WTC11 (cell line): ENCODE measurements at regions not wholly inside any gene's neighbourhood (a gene's known extent, or its start where the extent isn't known, plus 50 kb on each side); places are given as distances from the start of the nearest gene placed in this dataset.

Source experiments
- ATF6 ChIP-seq: sonication (generic); formaldehyde crosslinking; IDR thresholded peaks from 2 replicates; pipeline ENCODE4 v1.8.1; 2023; ENCODE audit warnings: mild to moderate bottlenecking, missing genetic modification reagents
- E2F4 ChIP-seq: sonication (generic); formaldehyde crosslinking; IDR thresholded peaks from 2 replicates; pipeline ENCODE4 v1.8.1; 2022; ENCODE audit warnings: low read depth, mild to moderate bottlenecking, moderate library complexity, missing genetic modification reagents, borderline replicate concordance
- E2F5 ChIP-seq: sonication (generic); formaldehyde crosslinking; IDR thresholded peaks from 2 replicates; pipeline ENCODE4 v1.8.1; 2022; ENCODE audit warnings: mild to moderate bottlenecking, moderate library complexity, missing genetic modification reagents
- IRF2 ChIP-seq: sonication (generic); formaldehyde crosslinking; IDR thresholded peaks from 2 replicates; pipeline ENCODE4 v1.8.0; 2022; ENCODE audit warnings: low read depth, missing genetic modification reagents, borderline replicate concordance
- MXD4 ChIP-seq: fragments of 250-450 bp; sonication (Bioruptor Pico); IDR thresholded peaks from 2 replicates; pipeline ENCODE4 v1.8.0; 2021; ENCODE audit warnings: mild to moderate bottlenecking, moderate library complexity, borderline replicate concordance
- SOX15 ChIP-seq: fragments of 250-450 bp; sonication (Bioruptor Pico); IDR thresholded peaks from 2 replicates; pipeline ENCODE4 v1.9.0; 2021; ENCODE audit warnings: mild to moderate bottlenecking
- TP53 ChIP-seq: sonication (generic); formaldehyde crosslinking; IDR thresholded peaks from 2 replicates; pipeline ENCODE4 v1.8.1; 2023; ENCODE audit warnings: mild to moderate bottlenecking, missing genetic modification reagents
- USF1 ChIP-seq: sonication (generic); formaldehyde crosslinking; IDR thresholded peaks from 2 replicates; pipeline ENCODE4 v1.8.0; 2022; ENCODE audit warnings: mild to moderate bottlenecking, missing genetic modification reagents
- TF ChIP-seq, protein P1 (sequence below): fragments of 200-600 bp; IDR thresholded peaks from 2 replicates; pipeline ENCODE4 v1.8.0; 2022; ENCODE audit warnings: antibody characterized with exemption
- TF ChIP-seq, protein P2 (sequence below): sonication (generic); formaldehyde crosslinking; IDR thresholded peaks from 2 replicates; pipeline ENCODE4 v1.8.1; 2023; ENCODE audit warnings: mild to moderate bottlenecking, missing genetic modification reagents, moderate library complexity
- TF ChIP-seq, protein P3 (sequence below): sonication (generic); formaldehyde crosslinking; IDR thresholded peaks from 2 replicates; pipeline ENCODE4 v1.8.1; 2023; ENCODE audit warnings: mild to moderate bottlenecking, missing genetic modification reagents, moderate library complexity
- TF ChIP-seq, protein P4 (sequence below): sonication (generic); formaldehyde crosslinking; IDR thresholded peaks from 2 replicates; pipeline ENCODE4 v1.8.0; 2022; ENCODE audit warnings: mild to moderate bottlenecking, missing genetic modification reagents
- TF ChIP-seq, protein P5 (sequence below): fragments of 250-450 bp; sonication (Bioruptor Pico); IDR thresholded peaks from 2 replicates; pipeline ENCODE4 v2.1.2; 2022; ENCODE audit warnings: mild to moderate bottlenecking, moderate library complexity
- TF ChIP-seq, protein P6 (sequence below): sonication (generic); formaldehyde crosslinking; IDR thresholded peaks from 2 replicates; pipeline ENCODE4 v1.8.1; 2023; ENCODE audit warnings: mild to moderate bottlenecking, moderate library complexity, missing genetic modification reagents

GRCh38 chr18:60675801-60676200 is 303.2 kb upstream of the MC4R start:
- TF ChIP-seq SOX15 (CRISPR knock-in tag) (no peak), TP53 (no peak), E2F4 (CRISPR knock-in tag) (no peak), USF1 (CRISPR knock-in tag) (no peak), E2F5 (no peak), IRF2 (CRISPR knock-in tag) (no peak), ATF6 (CRISPR knock-in tag) (no peak), MXD4 (CRISPR knock-in tag) (no peak)
- TF ChIP-seq, protein P1, sequence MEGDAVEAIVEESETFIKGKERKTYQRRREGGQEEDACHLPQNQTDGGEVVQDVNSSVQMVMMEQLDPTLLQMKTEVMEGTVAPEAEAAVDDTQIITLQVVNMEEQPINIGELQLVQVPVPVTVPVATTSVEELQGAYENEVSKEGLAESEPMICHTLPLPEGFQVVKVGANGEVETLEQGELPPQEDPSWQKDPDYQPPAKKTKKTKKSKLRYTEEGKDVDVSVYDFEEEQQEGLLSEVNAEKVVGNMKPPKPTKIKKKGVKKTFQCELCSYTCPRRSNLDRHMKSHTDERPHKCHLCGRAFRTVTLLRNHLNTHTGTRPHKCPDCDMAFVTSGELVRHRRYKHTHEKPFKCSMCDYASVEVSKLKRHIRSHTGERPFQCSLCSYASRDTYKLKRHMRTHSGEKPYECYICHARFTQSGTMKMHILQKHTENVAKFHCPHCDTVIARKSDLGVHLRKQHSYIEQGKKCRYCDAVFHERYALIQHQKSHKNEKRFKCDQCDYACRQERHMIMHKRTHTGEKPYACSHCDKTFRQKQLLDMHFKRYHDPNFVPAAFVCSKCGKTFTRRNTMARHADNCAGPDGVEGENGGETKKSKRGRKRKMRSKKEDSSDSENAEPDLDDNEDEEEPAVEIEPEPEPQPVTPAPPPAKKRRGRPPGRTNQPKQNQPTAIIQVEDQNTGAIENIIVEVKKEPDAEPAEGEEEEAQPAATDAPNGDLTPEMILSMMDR = no peak
- TF ChIP-seq, protein P2, sequence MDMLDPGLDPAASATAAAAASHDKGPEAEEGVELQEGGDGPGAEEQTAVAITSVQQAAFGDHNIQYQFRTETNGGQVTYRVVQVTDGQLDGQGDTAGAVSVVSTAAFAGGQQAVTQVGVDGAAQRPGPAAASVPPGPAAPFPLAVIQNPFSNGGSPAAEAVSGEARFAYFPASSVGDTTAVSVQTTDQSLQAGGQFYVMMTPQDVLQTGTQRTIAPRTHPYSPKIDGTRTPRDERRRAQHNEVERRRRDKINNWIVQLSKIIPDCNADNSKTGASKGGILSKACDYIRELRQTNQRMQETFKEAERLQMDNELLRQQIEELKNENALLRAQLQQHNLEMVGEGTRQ (CRISPR knock-in tag) = no peak
- TF ChIP-seq, protein P3, sequence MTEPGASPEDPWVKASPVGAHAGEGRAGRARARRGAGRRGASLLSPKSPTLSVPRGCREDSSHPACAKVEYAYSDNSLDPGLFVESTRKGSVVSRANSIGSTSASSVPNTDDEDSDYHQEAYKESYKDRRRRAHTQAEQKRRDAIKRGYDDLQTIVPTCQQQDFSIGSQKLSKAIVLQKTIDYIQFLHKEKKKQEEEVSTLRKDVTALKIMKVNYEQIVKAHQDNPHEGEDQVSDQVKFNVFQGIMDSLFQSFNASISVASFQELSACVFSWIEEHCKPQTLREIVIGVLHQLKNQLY (CRISPR knock-in tag) = no peak
- TF ChIP-seq, protein P4, sequence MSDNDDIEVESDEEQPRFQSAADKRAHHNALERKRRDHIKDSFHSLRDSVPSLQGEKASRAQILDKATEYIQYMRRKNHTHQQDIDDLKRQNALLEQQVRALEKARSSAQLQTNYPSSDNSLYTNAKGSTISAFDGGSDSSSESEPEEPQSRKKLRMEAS (CRISPR knock-in tag) = no peak
- TF ChIP-seq, protein P5, sequence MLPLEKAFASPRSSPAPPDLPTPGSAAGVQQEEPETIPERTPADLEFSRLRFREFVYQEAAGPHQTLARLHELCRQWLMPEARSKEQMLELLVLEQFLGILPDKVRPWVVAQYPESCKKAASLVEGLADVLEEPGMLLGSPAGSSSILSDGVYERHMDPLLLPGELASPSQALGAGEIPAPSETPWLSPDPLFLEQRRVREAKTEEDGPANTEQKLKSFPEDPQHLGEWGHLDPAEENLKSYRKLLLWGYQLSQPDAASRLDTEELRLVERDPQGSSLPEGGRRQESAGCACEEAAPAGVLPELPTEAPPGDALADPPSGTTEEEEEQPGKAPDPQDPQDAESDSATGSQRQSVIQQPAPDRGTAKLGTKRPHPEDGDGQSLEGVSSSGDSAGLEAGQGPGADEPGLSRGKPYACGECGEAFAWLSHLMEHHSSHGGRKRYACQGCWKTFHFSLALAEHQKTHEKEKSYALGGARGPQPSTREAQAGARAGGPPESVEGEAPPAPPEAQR (CRISPR knock-in tag) = no peak
- TF ChIP-seq, protein P6, sequence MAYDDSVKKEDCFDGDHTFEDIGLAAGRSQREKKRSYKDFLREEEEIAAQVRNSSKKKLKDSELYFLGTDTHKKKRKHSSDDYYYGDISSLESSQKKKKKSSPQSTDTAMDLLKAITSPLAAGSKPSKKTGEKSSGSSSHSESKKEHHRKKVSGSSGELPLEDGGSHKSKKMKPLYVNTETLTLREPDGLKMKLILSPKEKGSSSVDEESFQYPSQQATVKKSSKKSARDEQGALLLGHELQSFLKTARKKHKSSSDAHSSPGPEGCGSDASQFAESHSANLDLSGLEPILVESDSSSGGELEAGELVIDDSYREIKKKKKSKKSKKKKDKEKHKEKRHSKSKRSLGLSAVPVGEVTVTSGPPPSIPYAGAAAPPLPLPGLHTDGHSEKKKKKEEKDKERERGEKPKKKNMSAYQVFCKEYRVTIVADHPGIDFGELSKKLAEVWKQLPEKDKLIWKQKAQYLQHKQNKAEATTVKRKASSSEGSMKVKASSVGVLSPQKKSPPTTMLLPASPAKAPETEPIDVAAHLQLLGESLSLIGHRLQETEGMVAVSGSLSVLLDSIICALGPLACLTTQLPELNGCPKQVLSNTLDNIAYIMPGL (CRISPR knock-in tag) = no peak
